GM12878 (cell line): ENCODE measurements at regions not wholly inside any gene's neighbourhood (a gene's known extent, or its start where the extent isn't known, plus 50 kb on each side); places are given as distances from the start of the nearest gene placed in this dataset.

Source experiments
- ATAC-seq: fragments of 200-7000 bp; cut with Tn5 transposase; 3 replicates; pipeline ENCODE4 v1.9.1; 2020; ENCODE audit warnings: mild to moderate bottlenecking, moderate library complexity
- BruUV-seq: library from RNA; stranded (reverse); fragments of 400-500 nt; replicated peaks from 2 replicates; lab custom pipeline; 2021; lab: Mats Ljungman, UMichigan
- CTCF ChIA-PET: fragments of 300-600 bp; sonication (Branson Sonifier 250); formaldehyde crosslinking; extraction: SDS; loops from one replicate; lab custom pipeline; 2021; ENCODE audit warnings: inconsistent platforms; lab: Yijun Ruan, JAX
- POLR2A ChIA-PET: fragments of 350-600 bp; formaldehyde crosslinking; extraction: SDS; loops from one replicate; lab custom pipeline; 2021; ENCODE audit warnings: inconsistent platforms; lab: Charles Lee
- RAD21 ChIA-PET: fragments of 300-600 bp; sonication (Branson Sonifier 250); formaldehyde crosslinking; loops from one replicate; lab custom pipeline; 2023; ENCODE audit warnings: antibody characterized with exemption; ENCODE audit not compliant: unreplicated experiment; lab: Charles Lee
- SMC1A ChIA-PET: fragments of 300-600 bp; sonication (Branson Sonifier 250); formaldehyde crosslinking; loops from one replicate; lab custom pipeline; 2023; ENCODE audit not compliant: unreplicated experiment, uncharacterized antibody; lab: Charles Lee
- DNase-seq: peaks from one replicate; pipeline ENCODE4 v3.0.0-alpha.2; 2011; ENCODE audit warnings: low read depth, low spot score
- FAIRE-seq: peaks from 3 replicates; lab custom pipeline; 2011; peaks lifted over from hg19 to GRCh38; lab: Jason Lieb, UNC
- H2AFZ ChIP-seq: 2 replicates; pipeline ENCODE4 v1.6.0; 2011; ENCODE audit warnings: low read depth, low read length, control low read depth; ENCODE audit not compliant: control insufficient read depth
- H3K27ac ChIP-seq: 2 replicates; pipeline ENCODE4 v1.5.1; 2011; ENCODE audit warnings: control low read depth; ENCODE audit not compliant: control insufficient read depth, insufficient read depth
- H3K27me3 ChIP-seq, 2 experiments: replicated peaks in 1 of 2; 2 replicates each; pipeline versions ENCODE4 v1.6.0 to v1.6.1; 2011; ENCODE audit warnings: low read length in 1 of 2; ENCODE audit not compliant: control insufficient read depth in 2 of 2, insufficient read depth in 2 of 2
- H3K36me3 ChIP-seq, 2 experiments: 2 replicates each; pipeline ENCODE4 v1.5.1; 2011; ENCODE audit warnings: low read length in 1 of 2; ENCODE audit not compliant: control insufficient read depth in 2 of 2, insufficient read depth in 2 of 2
- H3K4me1 ChIP-seq: 2 replicates; pipeline ENCODE4 v1.6.1; 2011; ENCODE audit warnings: mild to moderate bottlenecking, low read length, moderate library complexity, mixed read lengths; ENCODE audit not compliant: control insufficient read depth, insufficient read depth
- H3K4me2 ChIP-seq: 2 replicates; pipeline ENCODE4 v1.6.0; 2011; ENCODE audit warnings: control low read depth; ENCODE audit not compliant: control insufficient read depth, insufficient read depth
- H3K4me3 ChIP-seq: fragments of 200-600 bp; sonication (generic); 2 replicates; pipeline ENCODE4 v1.5.1; 2016
- H3K79me2 ChIP-seq: 2 replicates; pipeline ENCODE4 v1.6.0; 2011; ENCODE audit warnings: low read length; ENCODE audit not compliant: control insufficient read depth, insufficient read depth
- H3K9ac ChIP-seq: 2 replicates; pipeline ENCODE4 v1.8.0; 2011; ENCODE audit warnings: low read length, control low read depth, mixed read lengths; ENCODE audit not compliant: control insufficient read depth, insufficient read depth
- H3K9me3 ChIP-seq: replicated peaks from 3 replicates; pipeline ENCODE4 v1.5.1; 2011; ENCODE audit warnings: mild to moderate bottlenecking, low read length; ENCODE audit not compliant: control insufficient read depth, insufficient read depth
- H4K20me1 ChIP-seq: 2 replicates; pipeline ENCODE4 v1.6.0; 2011; ENCODE audit not compliant: control insufficient read depth, insufficient read depth
- CBFB ChIP-seq: IDR thresholded peaks from 2 replicates; pipeline ENCODE4 v1.6.1; 2016; ENCODE audit warnings: antibody characterized with exemption, low read depth
- CHD4 ChIP-seq: fragments of 200-600 bp; sonication (generic); IDR thresholded peaks from 2 replicates; pipeline ENCODE4 v1.6.1; 2016; ENCODE audit warnings: mild to moderate bottlenecking
- CREM ChIP-seq: IDR thresholded peaks from 2 replicates; pipeline ENCODE4 v1.6.1; 2014; ENCODE audit warnings: antibody characterized with exemption, low read depth
- EGR1 ChIP-seq, 2 experiments: IDR thresholded peaks; 1 replicate in 1 of 2; 2 replicates in 1 of 2; pipeline ENCODE4 v1.6.1; 2011 to 2012; ENCODE audit warnings: low read depth in 2 of 2, low read length in 2 of 2, borderline replicate concordance in 1 of 2, mild to moderate bottlenecking in 1 of 2, moderate library complexity in 1 of 2
- GATAD2B ChIP-seq: fragments of 450-650 bp; conservative IDR thresholded peaks from 2 replicates; pipeline ENCODE4 v1.6.1; 2017; ENCODE audit warnings: low read depth, mild to moderate bottlenecking, moderate library complexity
- HCFC1 ChIP-seq: fragments of 150-350 bp; IDR thresholded peaks from 2 replicates; pipeline ENCODE4 v1.6.1; 2014; ENCODE audit warnings: low read length
- MXI1 ChIP-seq: fragments of 150-350 bp; IDR thresholded peaks from 2 replicates; pipeline ENCODE4 v1.6.1; 2011; ENCODE audit warnings: low read depth, mild to moderate bottlenecking, inconsistent platforms, low read length, improper control_type of control experiment
- RAD21 ChIP-seq: IDR thresholded peaks from 2 replicates; pipeline ENCODE4 v1.6.1; 2011; ENCODE audit warnings: mild to moderate bottlenecking, low read depth, low read length, moderate library complexity; ENCODE audit not compliant: insufficient read depth
- RELA ChIP-seq: fragments of 450-650 bp; IDR thresholded peaks from 2 replicates; pipeline ENCODE4 v1.8.0; 2014; ENCODE audit warnings: borderline replicate concordance; ENCODE audit not compliant: partially characterized antibody
- SMC3 ChIP-seq: IDR thresholded peaks from 2 replicates; pipeline ENCODE4 v1.6.1; 2011; ENCODE audit warnings: low read length, improper control_type of control experiment, borderline replicate concordance
- TARDBP ChIP-seq: IDR thresholded peaks from 2 replicates; pipeline ENCODE4 v1.6.1; 2016; ENCODE audit warnings: borderline replicate concordance
- WGBS: methylation state at CpG from one replicate; pipeline ENCODE4 v1.1.6; 2016; ENCODE audit warnings: low lambda C conversion rate; ENCODE audit not compliant: insufficient replicate concordance, insufficient coverage; ENCODE audit errors: missing lambda C conversion rate; 5-methylcytosine and 5-hydroxymethylcytosine counted together
- in situ Hi-C: fragments of 300-500 bp; cut with MboI; formaldehyde crosslinking; loops from 9 replicates; pipeline ENCODE4 v1.14.3; 2018; ENCODE audit warnings: mixed read lengths
- intact Hi-C: fragments of 100-400 bp; cut with micrococcal nuclease; formaldehyde crosslinking; loops from one replicate; pipeline ENCODE4 v1.14.2; 2022; ENCODE audit not compliant: unreplicated experiment
- TF ChIP-seq, protein P1 (sequence below): fragments of 450-650 bp; conservative IDR thresholded peaks from 2 replicates; pipeline ENCODE4 v1.6.1; 2017; ENCODE audit warnings: mild to moderate bottlenecking, moderate library complexity
- TF ChIP-seq, protein P2 (sequence below): IDR thresholded peaks from 2 replicates; pipeline ENCODE4 v1.6.1; 2012; ENCODE audit warnings: low read depth, low read length, improper control_type of control experiment
- TF ChIP-seq, protein P3 (sequence below): IDR thresholded peaks from 2 replicates; pipeline ENCODE4 v1.6.1; 2012; ENCODE audit warnings: mild to moderate bottlenecking, low read depth, low read length

DNA sequence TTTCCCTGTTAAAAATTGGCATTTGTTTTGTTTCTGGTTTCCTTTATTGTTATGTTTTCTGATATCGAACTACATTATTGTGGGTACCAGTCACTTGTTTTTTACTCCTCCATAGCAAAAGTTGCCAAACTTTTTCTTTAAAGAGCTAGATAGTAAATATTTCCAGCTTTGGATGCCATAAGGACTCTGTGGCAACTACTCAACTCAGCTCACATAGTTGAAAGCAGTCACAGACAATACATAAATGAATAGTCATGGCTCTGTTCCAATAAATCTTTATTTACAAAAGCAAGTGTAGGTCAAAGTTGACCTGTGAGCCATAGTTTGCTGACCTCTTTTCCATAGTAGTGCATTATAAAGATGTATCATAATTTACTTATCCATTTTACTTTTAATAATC is 305.0 kb downstream of the RASEF start:
- ATAC-seq (no peak), FAIRE-seq (no peak), DNase-seq (no peak)
- TF ChIP-seq EGR1 (IDR thresholded peaks at IDR 0.05; ENCODE audit: borderline replicate concordance in 1 of 2, low read depth in 2 of 2, low read length in 2 of 2) (no peak), HCFC1 (no peak), CREM (no peak), GATAD2B (no peak), RAD21 (no peak), CBFB (no peak), MXI1 (no peak), RELA (no peak), CHD4 (no peak), TARDBP (no peak), SMC3 (no peak)
- TF ChIP-seq, protein P1, sequence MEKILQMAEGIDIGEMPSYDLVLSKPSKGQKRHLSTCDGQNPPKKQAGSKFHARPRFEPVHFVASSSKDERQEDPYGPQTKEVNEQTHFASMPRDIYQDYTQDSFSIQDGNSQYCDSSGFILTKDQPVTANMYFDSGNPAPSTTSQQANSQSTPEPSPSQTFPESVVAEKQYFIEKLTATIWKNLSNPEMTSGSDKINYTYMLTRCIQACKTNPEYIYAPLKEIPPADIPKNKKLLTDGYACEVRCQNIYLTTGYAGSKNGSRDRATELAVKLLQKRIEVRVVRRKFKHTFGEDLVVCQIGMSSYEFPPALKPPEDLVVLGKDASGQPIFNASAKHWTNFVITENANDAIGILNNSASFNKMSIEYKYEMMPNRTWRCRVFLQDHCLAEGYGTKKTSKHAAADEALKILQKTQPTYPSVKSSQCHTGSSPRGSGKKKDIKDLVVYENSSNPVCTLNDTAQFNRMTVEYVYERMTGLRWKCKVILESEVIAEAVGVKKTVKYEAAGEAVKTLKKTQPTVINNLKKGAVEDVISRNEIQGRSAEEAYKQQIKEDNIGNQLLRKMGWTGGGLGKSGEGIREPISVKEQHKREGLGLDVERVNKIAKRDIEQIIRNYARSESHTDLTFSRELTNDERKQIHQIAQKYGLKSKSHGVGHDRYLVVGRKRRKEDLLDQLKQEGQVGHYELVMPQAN, result no peak
- TF ChIP-seq, protein P2, sequence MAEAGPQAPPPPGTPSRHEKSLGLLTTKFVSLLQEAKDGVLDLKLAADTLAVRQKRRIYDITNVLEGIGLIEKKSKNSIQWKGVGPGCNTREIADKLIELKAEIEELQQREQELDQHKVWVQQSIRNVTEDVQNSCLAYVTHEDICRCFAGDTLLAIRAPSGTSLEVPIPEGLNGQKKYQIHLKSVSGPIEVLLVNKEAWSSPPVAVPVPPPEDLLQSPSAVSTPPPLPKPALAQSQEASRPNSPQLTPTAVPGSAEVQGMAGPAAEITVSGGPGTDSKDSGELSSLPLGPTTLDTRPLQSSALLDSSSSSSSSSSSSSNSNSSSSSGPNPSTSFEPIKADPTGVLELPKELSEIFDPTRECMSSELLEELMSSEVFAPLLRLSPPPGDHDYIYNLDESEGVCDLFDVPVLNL, result no peak
- TF ChIP-seq, protein P3, sequence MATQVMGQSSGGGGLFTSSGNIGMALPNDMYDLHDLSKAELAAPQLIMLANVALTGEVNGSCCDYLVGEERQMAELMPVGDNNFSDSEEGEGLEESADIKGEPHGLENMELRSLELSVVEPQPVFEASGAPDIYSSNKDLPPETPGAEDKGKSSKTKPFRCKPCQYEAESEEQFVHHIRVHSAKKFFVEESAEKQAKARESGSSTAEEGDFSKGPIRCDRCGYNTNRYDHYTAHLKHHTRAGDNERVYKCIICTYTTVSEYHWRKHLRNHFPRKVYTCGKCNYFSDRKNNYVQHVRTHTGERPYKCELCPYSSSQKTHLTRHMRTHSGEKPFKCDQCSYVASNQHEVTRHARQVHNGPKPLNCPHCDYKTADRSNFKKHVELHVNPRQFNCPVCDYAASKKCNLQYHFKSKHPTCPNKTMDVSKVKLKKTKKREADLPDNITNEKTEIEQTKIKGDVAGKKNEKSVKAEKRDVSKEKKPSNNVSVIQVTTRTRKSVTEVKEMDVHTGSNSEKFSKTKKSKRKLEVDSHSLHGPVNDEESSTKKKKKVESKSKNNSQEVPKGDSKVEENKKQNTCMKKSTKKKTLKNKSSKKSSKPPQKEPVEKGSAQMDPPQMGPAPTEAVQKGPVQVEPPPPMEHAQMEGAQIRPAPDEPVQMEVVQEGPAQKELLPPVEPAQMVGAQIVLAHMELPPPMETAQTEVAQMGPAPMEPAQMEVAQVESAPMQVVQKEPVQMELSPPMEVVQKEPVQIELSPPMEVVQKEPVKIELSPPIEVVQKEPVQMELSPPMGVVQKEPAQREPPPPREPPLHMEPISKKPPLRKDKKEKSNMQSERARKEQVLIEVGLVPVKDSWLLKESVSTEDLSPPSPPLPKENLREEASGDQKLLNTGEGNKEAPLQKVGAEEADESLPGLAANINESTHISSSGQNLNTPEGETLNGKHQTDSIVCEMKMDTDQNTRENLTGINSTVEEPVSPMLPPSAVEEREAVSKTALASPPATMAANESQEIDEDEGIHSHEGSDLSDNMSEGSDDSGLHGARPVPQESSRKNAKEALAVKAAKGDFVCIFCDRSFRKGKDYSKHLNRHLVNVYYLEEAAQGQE, result no peak
- Histone ChIP-seq H3K9ac (no peak overlapping the region), H3K4me3 (no peak overlapping the region), H4K20me1 (no peaks in the 10 kb centered on the region), H3K79me2 (no peaks in the 10 kb centered on the region), H3K9me3 (no peaks in the 10 kb centered on the region), H2AFZ (no peak overlapping the region), H3K4me1 (no peaks in the 10 kb centered on the region), H3K4me2 (no peak overlapping the region), H3K27me3 (no peaks in the 10 kb centered on the region), H3K36me3 (no peaks in the 10 kb centered on the region), H3K27ac (no peak overlapping the region)
- ChIA-PET CTCF (interaction anchor here (1.4 kb wide), 1 partner anchor 10 kb away, joined by 5 read pairs; no protein-coding TSS in a partner anchor), SMC1A (no interaction called here), POLR2A (interaction anchor here (0.7 kb wide), 1 partner anchor 151 kb away, joined by 3 read pairs; no protein-coding TSS in a partner anchor), RAD21 (no interaction called here)
- intact Hi-C loops (no loop called here), in situ Hi-C loops (no loop called here)
- no TSS peak for BruUV-seq
- 0% methylated on average over 1 of the region's 1 CpG for WGBS
